CMK (cell line): ENCODE measurements at regions not wholly inside any gene's neighbourhood (a gene's known extent, or its start where the extent isn't known, plus 50 kb on each side); places are given as distances from the start of the nearest gene placed in this dataset.

Experiments
- DNase-seq: peaks from one replicate; pipeline ENCODE4 v3.0.0-alpha.2; 2010; ENCODE audit warnings: low read depth

DNA sequence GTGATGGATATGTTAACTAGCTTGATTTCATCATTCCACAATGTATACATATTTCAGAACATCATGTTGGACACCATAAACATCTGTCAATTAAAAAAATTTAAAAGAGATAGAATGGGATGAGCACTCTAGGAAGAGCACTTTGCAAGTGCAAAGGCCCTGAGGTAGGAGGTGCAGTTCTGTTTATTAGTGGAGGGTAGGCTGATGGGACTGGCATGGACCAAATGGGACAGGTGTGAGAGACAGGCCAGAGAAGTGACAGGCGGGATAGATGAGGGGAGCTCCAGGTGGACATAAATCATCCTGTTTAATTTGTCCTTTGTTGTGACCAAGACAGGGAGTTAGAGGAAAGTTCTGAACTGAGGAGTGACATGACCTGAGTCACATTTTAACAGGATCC lies 477.9 kb downstream of the TSN start:
- DNase-seq = no peak

DNA sequence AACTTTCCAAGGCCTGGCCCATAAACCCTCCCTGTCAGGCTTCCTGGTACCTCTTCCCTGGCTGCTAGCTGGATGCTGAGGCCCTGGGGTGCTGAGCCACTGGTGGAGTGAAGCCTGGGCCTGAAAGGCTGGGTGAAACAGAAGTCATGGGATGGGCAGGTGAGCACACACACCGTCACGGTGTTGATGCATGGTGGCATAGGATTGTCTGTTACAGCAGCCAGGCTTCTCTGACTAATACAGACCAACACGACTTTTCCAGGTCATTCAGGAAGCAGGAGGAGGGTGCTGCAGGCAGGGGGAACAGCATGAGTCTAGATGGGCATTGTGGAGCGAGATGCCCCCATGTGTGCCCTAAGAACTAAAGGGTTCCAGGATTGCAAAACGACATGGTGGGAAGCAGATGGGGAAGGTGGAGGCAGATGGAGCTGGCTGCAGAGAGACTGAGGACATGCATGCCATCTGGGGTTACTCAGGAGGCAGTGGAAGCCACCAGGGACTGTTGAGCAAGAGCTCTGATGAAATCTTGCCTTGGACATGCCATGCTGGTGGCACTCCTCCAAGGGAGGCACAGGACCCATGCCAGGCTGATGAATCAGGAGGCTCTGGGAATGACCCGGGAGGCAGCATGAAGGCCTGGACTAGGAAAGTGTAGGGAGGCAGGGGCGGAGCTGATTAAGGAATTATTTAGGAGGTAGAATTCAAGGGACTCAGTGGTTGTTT lies 480.9 kb downstream of the TSN start:
- no peak for DNase-seq

DNA sequence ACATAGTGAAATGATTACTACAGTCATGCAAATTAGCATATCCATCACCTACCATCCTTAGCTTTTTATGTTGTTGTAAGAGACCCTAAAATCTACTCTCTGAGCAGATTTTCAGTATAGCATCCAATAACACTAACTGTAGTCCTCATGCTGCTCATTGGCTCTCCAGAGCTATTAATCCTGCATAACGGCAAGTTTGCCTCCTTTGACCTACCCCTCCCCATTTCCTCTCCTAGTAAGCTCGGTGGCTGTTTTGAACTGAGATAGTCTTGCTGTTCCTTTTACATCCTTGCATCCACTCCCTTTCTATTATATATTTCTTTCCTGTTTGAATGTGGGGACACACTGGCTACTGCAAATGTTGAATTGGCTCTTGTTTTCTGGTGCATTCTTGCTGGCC lies 481.5 kb downstream of the TSN start:
- no peak for DNase-seq

DNA sequence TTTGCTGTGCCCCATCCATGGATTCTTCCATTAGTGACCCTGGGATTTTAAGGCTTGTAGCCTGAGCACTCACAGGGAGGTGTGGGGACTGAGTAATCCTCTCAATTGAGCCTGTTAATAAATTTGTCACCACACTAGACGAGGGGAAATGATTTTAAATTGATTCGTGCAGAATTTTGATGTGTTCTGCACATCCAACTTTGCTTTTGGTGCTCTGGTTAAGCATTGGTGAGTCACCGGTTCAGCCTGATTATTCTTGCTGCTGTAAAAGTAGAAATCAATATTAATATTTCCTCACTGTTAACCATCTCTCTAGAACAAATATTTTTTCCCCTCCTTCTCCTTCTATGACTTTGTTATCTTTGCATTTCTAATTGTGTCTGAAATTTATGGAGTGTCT lies 482.0 kb downstream of the TSN start:
- no peak for DNase-seq

- DNase-seq = no peak
Measured at GRCh38 chr2:122238006-122238559, 482.6 kb downstream of the TSN start.

GRCh38 chr2:122239440-122239839 lies 484.0 kb downstream of the TSN start:
- no peak for DNase-seq

DNA sequence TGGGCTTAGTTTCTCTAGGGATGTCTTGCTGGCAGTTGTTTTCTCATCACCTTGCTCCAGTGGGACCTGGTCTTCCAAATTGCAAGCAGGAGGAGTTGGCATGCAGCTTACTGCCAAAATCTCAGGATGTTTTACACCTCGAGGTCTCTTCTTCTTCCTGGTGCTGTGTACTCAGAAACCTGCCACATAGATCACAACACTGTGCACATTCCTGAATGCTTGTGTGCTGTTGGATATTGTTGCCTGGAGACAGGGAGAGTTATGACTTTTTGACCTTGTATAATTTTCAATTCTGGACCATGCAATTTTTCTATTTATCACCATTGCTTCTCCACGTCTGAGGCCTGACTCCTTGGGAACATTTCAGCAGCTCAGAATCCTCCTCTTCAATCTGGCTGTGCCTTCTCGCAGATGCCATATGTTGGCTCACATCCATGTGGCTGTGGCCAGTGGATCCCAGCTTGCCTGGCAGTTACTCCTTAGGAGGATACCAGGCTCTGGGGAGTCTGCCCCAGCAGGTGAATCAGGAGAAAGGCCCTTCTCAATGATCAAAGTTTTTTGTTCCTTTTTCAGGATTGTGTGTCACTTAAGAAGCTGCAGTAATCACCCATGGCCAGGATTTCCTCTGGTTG lies 489.3 kb downstream of the TSN start:
- no peak for DNase-seq

DNA sequence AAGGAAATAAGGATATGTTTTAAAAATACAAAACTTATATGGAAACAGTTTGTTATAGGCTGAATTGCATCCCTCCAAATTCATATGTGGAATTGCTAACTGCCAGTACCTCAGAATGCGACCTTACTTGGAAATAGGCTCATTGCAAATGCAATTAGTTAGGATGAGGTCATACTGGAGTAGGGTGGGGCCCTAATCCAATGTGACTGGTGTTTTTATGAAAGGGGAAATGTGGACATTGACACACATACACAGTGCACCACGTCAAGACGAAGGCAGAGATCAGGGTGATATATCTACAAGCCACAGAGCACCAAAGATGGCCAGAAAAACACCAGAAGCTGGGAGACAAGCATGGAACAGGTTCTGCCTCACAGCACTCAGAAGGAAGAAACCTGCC lies 494.2 kb downstream of the TSN start:
- no peak for DNase-seq

GRCh38 chr2:122251158-122251557 lies 495.7 kb downstream of the TSN start:
- DNase-seq = no peak

- DNase-seq = no peak
Measured at GRCh38 chr2:122251566-122251965, 496.1 kb downstream of the TSN start.

- no peak for DNase-seq
Measured at GRCh38 chr2:122255924-122256323, 500.5 kb downstream of the TSN start.

DNA sequence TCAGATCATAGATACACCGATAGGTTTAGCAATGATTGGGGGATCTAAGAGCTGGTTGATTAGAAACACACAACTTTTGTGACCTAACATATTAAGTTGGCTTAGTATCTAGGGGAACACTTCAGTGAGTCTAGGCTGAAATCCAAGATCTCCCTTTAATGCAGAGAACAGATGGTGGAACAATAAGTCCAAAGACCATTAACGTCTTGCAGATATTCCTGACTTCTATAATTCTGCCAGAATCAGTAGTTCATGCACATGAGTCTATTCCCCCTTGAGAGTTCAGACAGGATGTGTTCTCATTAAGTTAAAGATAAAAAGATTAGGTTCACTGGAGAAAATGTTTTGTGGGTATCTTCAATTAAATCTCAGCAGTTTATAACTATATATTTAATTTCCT lies 506.5 kb downstream of the TSN start:
- DNase-seq = no peak

- no peak for DNase-seq
Measured at GRCh38 chr2:122263746-122264145, 508.3 kb downstream of the TSN start.

DNA sequence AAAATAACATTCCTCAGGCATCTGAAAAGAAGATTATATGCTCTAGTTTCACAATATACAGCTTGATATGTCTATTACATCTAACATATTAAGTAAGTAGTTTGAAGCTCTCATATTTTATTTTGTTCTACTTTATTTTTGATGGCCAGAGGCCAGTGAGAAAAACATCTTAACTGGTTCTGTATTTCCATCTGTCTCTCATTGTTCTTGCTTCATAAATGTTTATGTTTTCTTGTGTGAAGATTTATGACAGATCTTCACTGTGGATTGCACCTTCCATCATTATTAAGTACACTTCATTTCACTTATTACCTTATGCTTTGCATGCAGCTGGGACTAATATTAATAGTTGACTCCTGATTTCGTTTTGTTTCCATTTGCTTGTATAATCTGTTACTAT lies 511.2 kb downstream of the TSN start:
- no peak for DNase-seq

- DNase-seq = no peak
Measured at GRCh38 chr2:122267947-122268346, 512.5 kb downstream of the TSN start.

GRCh38 chr2:122273785-122274419 lies 518.5 kb downstream of the TSN start:
- no peak for DNase-seq

DNA sequence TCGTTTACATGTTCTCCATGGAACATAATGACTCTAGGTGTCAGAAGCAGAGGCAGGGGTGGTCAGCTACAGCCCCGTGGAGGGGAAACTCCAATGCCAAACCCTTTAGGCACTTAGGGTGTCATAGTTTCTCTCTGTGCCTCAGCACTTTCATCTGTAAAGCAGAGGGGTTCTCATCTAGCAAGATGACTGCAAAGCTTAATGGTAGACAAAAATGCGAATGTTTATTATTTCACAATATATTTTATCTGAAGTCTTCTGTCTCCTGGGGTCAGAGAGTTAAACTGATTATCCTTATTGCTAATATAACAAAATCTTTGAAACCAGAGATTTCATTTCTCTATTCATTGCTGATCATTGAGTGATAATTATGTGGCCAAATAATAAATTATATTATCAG lies 522.5 kb downstream of the TSN start:
- no peak for DNase-seq

DNA sequence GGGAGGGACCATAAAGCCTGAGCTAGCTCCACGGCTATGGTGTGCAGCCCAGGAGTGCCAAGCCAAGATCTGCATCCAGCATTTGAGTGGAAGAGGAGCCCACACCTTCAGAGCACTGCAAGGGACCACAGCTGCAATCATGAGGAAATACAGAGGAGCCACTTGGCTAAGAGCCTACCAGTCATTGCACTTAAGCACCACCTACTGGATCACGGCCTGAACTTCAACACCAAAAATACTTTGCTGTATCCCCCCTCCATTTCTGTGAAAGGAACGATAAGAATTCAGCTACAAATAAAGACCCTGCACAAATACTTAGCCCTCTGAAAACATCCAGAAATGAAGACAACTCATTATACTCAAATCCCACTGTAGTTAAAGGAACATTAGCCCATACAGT lies 545.3 kb downstream of the TSN start:
- DNase-seq = no peak

GRCh38 chr2:122307763-122308162 lies 552.3 kb downstream of the TSN start:
- no peak for DNase-seq

DNA sequence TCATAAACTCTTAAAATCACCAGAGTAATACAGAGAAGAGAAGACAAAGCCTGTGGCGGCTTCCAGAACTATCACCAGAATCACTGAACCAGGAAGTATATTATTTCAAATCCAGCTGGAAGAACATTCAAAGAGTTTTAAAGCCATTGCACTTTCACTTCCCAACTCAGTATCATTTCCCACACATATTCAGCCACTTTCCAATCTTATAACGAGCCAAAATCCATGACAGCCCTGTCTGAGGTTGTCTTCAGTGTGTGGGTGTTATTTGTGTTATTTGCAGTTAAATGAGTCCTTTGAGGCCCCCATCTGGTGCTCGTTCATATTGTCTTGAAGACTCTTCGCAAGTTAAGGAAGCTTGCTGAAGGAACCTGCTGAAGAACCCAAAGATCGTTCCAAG lies 559.9 kb downstream of the TSN start:
- DNase-seq = no peak

DNA sequence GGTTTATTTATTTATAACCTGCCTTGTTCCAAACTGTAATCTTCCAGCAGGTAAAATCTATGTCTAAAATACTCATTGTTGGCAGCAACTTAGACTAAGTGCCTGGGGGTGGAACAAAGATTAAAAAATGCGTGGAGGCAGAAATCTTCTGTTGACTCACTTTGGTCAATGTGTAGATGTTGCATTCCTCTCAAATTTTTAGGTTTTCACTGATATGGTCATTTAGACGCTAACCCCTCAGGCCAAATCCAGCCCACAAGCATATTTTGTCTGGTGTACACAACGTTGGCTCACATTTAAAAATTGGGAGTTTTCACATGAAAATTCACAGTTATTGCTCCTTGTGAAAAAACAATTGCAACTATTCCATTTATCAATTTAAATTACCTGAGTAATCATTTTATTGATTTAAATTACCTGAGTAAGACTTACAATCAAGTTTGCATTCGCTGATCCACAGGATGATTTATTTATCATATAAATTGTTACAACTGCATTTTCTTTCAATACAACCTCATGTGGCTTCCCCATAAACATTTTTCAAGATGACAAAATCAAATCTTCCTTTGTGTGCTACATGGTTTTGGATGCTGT lies 564.2 kb downstream of the TSN start:
- DNase-seq = no peak

DNA sequence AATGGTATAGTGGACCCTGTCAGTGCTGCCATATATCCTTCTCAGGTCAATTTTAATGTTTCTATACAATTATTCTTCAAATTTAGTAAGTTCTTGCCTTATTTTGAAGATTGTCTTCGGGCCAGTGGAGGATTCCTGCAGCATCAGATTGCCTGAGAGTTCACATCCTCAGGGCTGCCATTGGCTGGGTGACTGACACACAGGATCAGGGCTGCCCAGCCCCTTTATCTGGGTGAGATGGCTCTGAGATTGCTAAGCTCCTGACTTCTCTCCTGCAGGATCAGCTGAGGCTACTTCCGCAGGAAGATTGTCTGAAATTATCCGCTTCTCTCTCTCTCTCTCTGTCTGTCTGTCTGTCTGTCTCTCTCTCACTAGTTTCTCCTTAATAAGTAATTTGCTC lies 567.4 kb downstream of the TSN start:
- DNase-seq = no peak

- no peak for DNase-seq
Measured at GRCh38 chr2:122323927-122324326, 568.5 kb downstream of the TSN start.
